HUES64 (cell line): ENCODE measurements at regions not wholly inside any gene's neighbourhood (a gene's known extent, or its start where the extent isn't known, plus 50 kb on each side); places are given as distances from the start of the nearest gene placed in this dataset.

Source experiments
- H3K27ac ChIP-seq: 2 replicates; pipeline ENCODE4 v1.7.0; 2013; ENCODE audit warnings: low read depth, low read length, inconsistent platforms
- H3K27me3 ChIP-seq: 2 replicates; pipeline ENCODE4 v1.6.1; 2013; ENCODE audit warnings: mild to moderate bottlenecking, low read length; ENCODE audit not compliant: insufficient read depth
- H3K36me3 ChIP-seq: 2 replicates; pipeline ENCODE4 v1.6.1; 2013; ENCODE audit warnings: mild to moderate bottlenecking, low read length; ENCODE audit not compliant: insufficient read depth
- H3K4me1 ChIP-seq: 2 replicates; pipeline ENCODE4 v1.6.1; 2013; ENCODE audit warnings: mild to moderate bottlenecking, low read length, moderate library complexity; ENCODE audit not compliant: insufficient read depth
- H3K4me3 ChIP-seq: 2 replicates; pipeline ENCODE4 v1.5.1; 2013; ENCODE audit warnings: mild to moderate bottlenecking, low read length, moderate library complexity
- H3K9ac ChIP-seq: 2 replicates; pipeline ENCODE4 v1.6.1; 2013; ENCODE audit warnings: mild to moderate bottlenecking, low read depth, low read length
- H3K9me3 ChIP-seq: 2 replicates; pipeline ENCODE4 v1.6.1; 2013; ENCODE audit warnings: low read depth, low read length; ENCODE audit not compliant: insufficient read depth
- WGBS: fragments of 150-250, 120-280 bp; methylation state at CpG from one replicate; pipeline ENCODE4 v1.1.7; 2013; ENCODE audit warnings: missing lambda C conversion rate; 5-methylcytosine and 5-hydroxymethylcytosine counted together

GRCh38 chr18:22344445-22344844 lies 73.3 kb downstream of the CTAGE1 start:
- Histone ChIP-seq H3K27ac (no peak overlapping the region), H3K9ac (no peak overlapping the region), H3K4me1 (peaks cover 25% of the 10 kb centered on the region), H3K27me3 (peaks cover 65% of the 10 kb centered on the region), H3K9me3 (no peaks in the 10 kb centered on the region), H3K36me3 (no peaks in the 10 kb centered on the region), H3K4me3 (no peak overlapping the region)
- no CpG with 5 or more reads among the region's 1 CpG for WGBS

GRCh38 chr18:22343613-22344012 lies 74.1 kb downstream of the CTAGE1 start:
- peaks cover 23% of the 10 kb centered on the region for H3K4me1 ChIP-seq
- 76% methylated on average over 4 of the region's 5 CpGs for WGBS
- no peak overlapping the region for H3K4me3 ChIP-seq
- peaks cover 59% of the 10 kb centered on the region for H3K27me3 ChIP-seq
- H3K27ac ChIP-seq = no peak overlapping the region
- no peaks in the 10 kb centered on the region for H3K9me3 ChIP-seq
- no peaks in the 10 kb centered on the region for H3K36me3 ChIP-seq
- H3K9ac ChIP-seq = no peak overlapping the region

- no peak overlapping the region for H3K4me3 ChIP-seq
- H3K9ac ChIP-seq = no peak overlapping the region
- peaks cover 55% of the 10 kb centered on the region for H3K27me3 ChIP-seq
- WGBS = 93% methylated on average over 3 of the region's 4 CpGs
- H3K4me1 ChIP-seq = peaks cover 16% of the 10 kb centered on the region
- no peak overlapping the region for H3K27ac ChIP-seq
- no peaks in the 10 kb centered on the region for H3K36me3 ChIP-seq
- H3K9me3 ChIP-seq = no peaks in the 10 kb centered on the region
Measured at GRCh38 chr18:22342625-22343024, 75.1 kb downstream of the CTAGE1 start.

- 92% methylated on average over 3 of the region's 3 CpGs for WGBS
- peaks cover 38% of the 10 kb centered on the region for H3K27me3 ChIP-seq
- no peak overlapping the region for H3K4me3 ChIP-seq
- no peaks in the 10 kb centered on the region for H3K36me3 ChIP-seq
- H3K4me1 ChIP-seq = no peaks in the 10 kb centered on the region
- H3K9me3 ChIP-seq = no peaks in the 10 kb centered on the region
- no peak overlapping the region for H3K9ac ChIP-seq
- no peak overlapping the region for H3K27ac ChIP-seq
Measured at GRCh38 chr18:22340331-22340730, 77.4 kb downstream of the CTAGE1 start.

GRCh38 chr18:22339913-22340312 lies 77.8 kb downstream of the CTAGE1 start:
- 91% methylated on average over 4 of the region's 4 CpGs for WGBS
- Histone ChIP-seq H3K9ac (no peak overlapping the region), H3K27ac (no peak overlapping the region), H3K4me1 (no peaks in the 10 kb centered on the region), H3K36me3 (no peaks in the 10 kb centered on the region), H3K4me3 (no peak overlapping the region), H3K27me3 (peaks cover 33% of the 10 kb centered on the region), H3K9me3 (no peaks in the 10 kb centered on the region)

- H3K9ac ChIP-seq = no peak overlapping the region
- no peaks in the 10 kb centered on the region for H3K36me3 ChIP-seq
- no peak overlapping the region for H3K27ac ChIP-seq
- no peak overlapping the region for H3K4me3 ChIP-seq
- H3K4me1 ChIP-seq = no peaks in the 10 kb centered on the region
- no peaks in the 10 kb centered on the region for H3K9me3 ChIP-seq
- peaks cover 14% of the 10 kb centered on the region for H3K27me3 ChIP-seq
Measured at GRCh38 chr18:22337833-22338232, 79.9 kb downstream of the CTAGE1 start.

GRCh38 chr18:22337306-22337705 lies 80.4 kb downstream of the CTAGE1 start:
- Histone ChIP-seq H3K9ac (no peak overlapping the region), H3K27me3 (peaks cover 16% of the 10 kb centered on the region), H3K4me1 (no peaks in the 10 kb centered on the region), H3K4me3 (no peak overlapping the region), H3K9me3 (no peaks in the 10 kb centered on the region), H3K36me3 (no peaks in the 10 kb centered on the region), H3K27ac (no peak overlapping the region)
- WGBS = 91% methylated on average over 3 of the region's 3 CpGs

- Histone ChIP-seq H3K4me3 (no peak overlapping the region), H3K4me1 (peaks cover 1% of the 10 kb centered on the region), H3K27me3 (peaks cover 25% of the 10 kb centered on the region), H3K36me3 (no peaks in the 10 kb centered on the region), H3K9me3 (no peaks in the 10 kb centered on the region), H3K9ac (no peak overlapping the region), H3K27ac (no peak overlapping the region)
- WGBS = 87% methylated on average over 4 of the region's 4 CpGs
Measured at GRCh38 chr18:22336406-22336805, 81.3 kb downstream of the CTAGE1 start.

GRCh38 chr18:22335731-22336198 lies 82.0 kb downstream of the CTAGE1 start:
- H3K4me3 ChIP-seq = no peak overlapping the region
- H3K9me3 ChIP-seq = no peaks in the 10 kb centered on the region
- H3K27ac ChIP-seq = no peak overlapping the region
- H3K27me3 ChIP-seq = peaks cover 31% of the 10 kb centered on the region
- H3K4me1 ChIP-seq = peaks cover 8% of the 10 kb centered on the region
- no peak overlapping the region for H3K9ac ChIP-seq
- H3K36me3 ChIP-seq = no peaks in the 10 kb centered on the region
- WGBS = 87% methylated on average over 15 of the region's 15 CpGs

GRCh38 chr18:22334567-22334966 lies 83.1 kb downstream of the CTAGE1 start:
- no peak overlapping the region for H3K9ac ChIP-seq
- no peak overlapping the region for H3K4me3 ChIP-seq
- H3K27me3 ChIP-seq = peaks cover 43% of the 10 kb centered on the region
- no peaks in the 10 kb centered on the region for H3K36me3 ChIP-seq
- WGBS = 92% methylated on average over 5 of the region's 5 CpGs
- peaks cover 16% of the 10 kb centered on the region for H3K4me1 ChIP-seq
- no peaks in the 10 kb centered on the region for H3K9me3 ChIP-seq
- H3K27ac ChIP-seq = no peak overlapping the region

GRCh38 chr18:22332590-22332989 lies 85.1 kb downstream of the CTAGE1 start:
- Histone ChIP-seq H3K27me3 (peaks cover 55% of the 10 kb centered on the region), H3K36me3 (no peaks in the 10 kb centered on the region), H3K9ac (no peak overlapping the region), H3K27ac (no peak overlapping the region), H3K4me1 (peaks cover 16% of the 10 kb centered on the region), H3K4me3 (no peak overlapping the region), H3K9me3 (no peaks in the 10 kb centered on the region)
- 67% methylated on average over 5 of the region's 5 CpGs for WGBS

- H3K4me1 ChIP-seq = peaks cover 16% of the 10 kb centered on the region
- 34% methylated on average over 5 of the region's 5 CpGs for WGBS
- no peaks in the 10 kb centered on the region for H3K9me3 ChIP-seq
- no peak overlapping the region for H3K27ac ChIP-seq
- no peak overlapping the region for H3K9ac ChIP-seq
- H3K36me3 ChIP-seq = no peaks in the 10 kb centered on the region
- H3K4me3 ChIP-seq = no peak overlapping the region
- peaks cover 69% of the 10 kb centered on the region for H3K27me3 ChIP-seq
Measured at GRCh38 chr18:22330508-22330907, 87.2 kb downstream of the CTAGE1 start.
